Activated CD8-positive, alpha-beta T cell treated with anti-CD3 and anti-CD28 coated beads for 36 hours (primary cell): ENCODE measurements at regions not wholly inside any gene's neighbourhood (a gene's known extent, or its start where the extent isn't known, plus 50 kb on each side); places are given as distances from the start of the nearest gene placed in this dataset.

Experiments
- ATAC-seq: fragments of 200-7000 bp; cut with Tn5 transposase; one replicate; pipeline ENCODE4 v1.10.0; 2021; ENCODE audit warnings: mild to moderate bottlenecking, moderate library complexity
- CTCF ChIA-PET: fragments of 350-600 bp; sonication (Branson Sonifier 250); formaldehyde crosslinking; loops from one replicate; lab custom pipeline; 2021; ENCODE audit warnings: antibody characterized with exemption; lab: Charles Lee
- POLR2A ChIA-PET: fragments of 350-600 bp; sonication (Branson Sonifier 250); formaldehyde crosslinking; loops from one replicate; lab custom pipeline; 2021; ENCODE audit warnings: antibody characterized with exemption; lab: Charles Lee
- DNase-seq: peaks from one replicate; pipeline ENCODE4 v3.0.0-alpha.2; 2020
- H3K27ac Mint-ChIP-seq: one replicate; pipeline ENCODE4 v1.8.0; 2021; ENCODE audit warnings: mild to moderate bottlenecking, mixed read lengths
- H3K27me3 Mint-ChIP-seq: one replicate; pipeline ENCODE4 v1.8.0; 2021; ENCODE audit warnings: mixed read lengths
- H3K36me3 Mint-ChIP-seq: one replicate; pipeline ENCODE4 v1.8.0; 2021; ENCODE audit warnings: low read depth, mixed read lengths
- H3K4me1 Mint-ChIP-seq: one replicate; pipeline ENCODE4 v1.8.0; 2021; ENCODE audit warnings: low read depth, mixed read lengths
- H3K4me3 Mint-ChIP-seq: one replicate; pipeline ENCODE4 v1.8.0; 2021; ENCODE audit warnings: mild to moderate bottlenecking, moderate library complexity, mixed read lengths
- H3K9me3 Mint-ChIP-seq: one replicate; pipeline ENCODE4 v1.8.0; 2021; ENCODE audit warnings: mixed read lengths
- intact Hi-C: fragments of 100-400 bp; cut with micrococcal nuclease; formaldehyde crosslinking; loops from one replicate; pipeline ENCODE4 v1.10.0; 2022
- TF ChIP-seq, protein P1 (sequence below): fragments of 200-600 bp; IDR thresholded peaks from one replicate; pipeline ENCODE4 v1.8.0; 2022; ENCODE audit warnings: antibody characterized with exemption, mild to moderate bottlenecking

DNA sequence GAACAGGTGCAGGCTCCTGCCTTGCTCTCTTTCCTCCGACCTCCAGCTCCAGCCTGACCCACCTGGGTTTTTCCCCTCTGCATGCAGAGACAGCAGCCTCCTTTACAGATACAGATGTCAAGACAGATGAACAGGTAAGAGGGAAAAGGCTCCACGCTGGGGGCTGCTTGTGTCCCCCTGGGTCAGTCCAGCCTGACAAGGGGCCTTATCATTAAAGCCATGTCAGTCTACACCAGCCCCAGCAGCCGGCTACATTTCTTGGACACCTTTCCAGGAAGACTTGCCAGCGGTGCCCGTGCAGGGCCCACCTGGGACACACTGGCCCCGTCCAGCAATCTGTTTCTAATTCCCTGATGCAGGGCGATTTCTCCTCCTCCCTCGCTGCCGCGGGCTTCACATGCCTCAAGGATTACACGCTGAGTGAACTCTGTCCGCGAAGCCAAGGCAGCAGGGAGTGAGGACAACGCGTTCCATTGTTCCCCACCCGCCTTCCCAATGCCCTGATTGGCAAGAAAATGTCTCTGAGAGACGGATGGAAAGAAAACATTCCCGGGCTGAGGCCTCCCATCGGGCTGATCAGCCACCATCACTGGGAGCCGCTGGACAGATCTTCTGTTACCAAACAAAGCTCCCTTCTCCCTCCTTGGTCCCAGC is 184.7 kb downstream of the C16orf95 start:
- H3K4me1 Mint-ChIP-seq = no peaks in the 10 kb centered on the region
- ChIA-PET CTCF (no interaction called here), POLR2A (interaction anchor here (0.6 kb wide), 1 partner anchor 10 kb away, joined by 3 read pairs; no protein-coding TSS in a partner anchor)
- no peak overlapping the region for H3K27ac Mint-ChIP-seq
- no peak overlapping the region for H3K4me3 Mint-ChIP-seq
- peaks cover 2% of the 10 kb centered on the region for H3K9me3 Mint-ChIP-seq
- TF ChIP-seq, protein P1, sequence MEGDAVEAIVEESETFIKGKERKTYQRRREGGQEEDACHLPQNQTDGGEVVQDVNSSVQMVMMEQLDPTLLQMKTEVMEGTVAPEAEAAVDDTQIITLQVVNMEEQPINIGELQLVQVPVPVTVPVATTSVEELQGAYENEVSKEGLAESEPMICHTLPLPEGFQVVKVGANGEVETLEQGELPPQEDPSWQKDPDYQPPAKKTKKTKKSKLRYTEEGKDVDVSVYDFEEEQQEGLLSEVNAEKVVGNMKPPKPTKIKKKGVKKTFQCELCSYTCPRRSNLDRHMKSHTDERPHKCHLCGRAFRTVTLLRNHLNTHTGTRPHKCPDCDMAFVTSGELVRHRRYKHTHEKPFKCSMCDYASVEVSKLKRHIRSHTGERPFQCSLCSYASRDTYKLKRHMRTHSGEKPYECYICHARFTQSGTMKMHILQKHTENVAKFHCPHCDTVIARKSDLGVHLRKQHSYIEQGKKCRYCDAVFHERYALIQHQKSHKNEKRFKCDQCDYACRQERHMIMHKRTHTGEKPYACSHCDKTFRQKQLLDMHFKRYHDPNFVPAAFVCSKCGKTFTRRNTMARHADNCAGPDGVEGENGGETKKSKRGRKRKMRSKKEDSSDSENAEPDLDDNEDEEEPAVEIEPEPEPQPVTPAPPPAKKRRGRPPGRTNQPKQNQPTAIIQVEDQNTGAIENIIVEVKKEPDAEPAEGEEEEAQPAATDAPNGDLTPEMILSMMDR = no peak
- H3K27me3 Mint-ChIP-seq = no peaks in the 10 kb centered on the region
- intact Hi-C loops = no loop called here
- no peak for ATAC-seq
- DNase-seq = no peak
- H3K36me3 Mint-ChIP-seq = no peaks in the 10 kb centered on the region

DNA sequence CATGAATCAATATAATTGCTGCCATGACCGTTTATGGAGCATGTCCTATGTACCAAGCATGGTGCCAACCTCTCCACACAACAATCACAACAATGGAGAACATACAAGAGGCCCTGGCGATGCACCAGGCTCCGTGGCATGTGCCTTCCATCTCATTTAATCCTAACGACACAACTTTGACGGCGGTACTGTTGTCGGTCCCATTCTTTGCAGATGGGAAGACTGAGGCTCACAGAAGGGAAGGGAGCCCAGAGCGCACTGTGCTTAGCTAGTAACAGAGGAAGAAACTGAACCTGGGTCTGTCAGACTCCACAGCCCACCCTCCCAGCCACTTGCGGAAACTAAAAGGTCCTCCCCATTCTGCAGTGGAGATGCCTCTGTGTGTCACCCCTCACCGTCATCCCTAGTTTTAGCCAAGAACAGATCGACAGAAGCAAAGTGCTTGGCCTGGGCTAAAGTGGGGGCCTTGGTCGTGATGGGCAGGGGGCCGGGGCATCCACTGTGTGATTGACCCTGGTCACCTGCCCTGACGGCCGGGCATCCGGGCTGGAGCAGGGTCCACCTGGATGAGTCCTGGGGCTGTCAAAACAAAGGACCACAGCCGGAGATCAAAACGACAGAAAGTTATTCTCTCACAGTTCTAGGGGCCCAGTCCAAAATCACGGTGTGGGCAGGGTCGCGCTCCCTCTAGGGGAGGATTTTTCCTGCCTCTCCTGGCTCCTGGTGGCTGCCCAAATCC is 183.9 kb downstream of the C16orf95 start:
- ATAC-seq = no peak
- TF ChIP-seq, protein P1 = no peak
- H3K9me3 Mint-ChIP-seq = peaks cover 2% of the 10 kb centered on the region
- no peaks in the 10 kb centered on the region for H3K4me1 Mint-ChIP-seq
- H3K27ac Mint-ChIP-seq = no peak overlapping the region
- ChIA-PET POLR2A (interaction anchor here (0.6 kb wide), 1 partner anchor 9 kb away, joined by 3 read pairs; no protein-coding TSS in a partner anchor), CTCF (no interaction called here)
- no peak overlapping the region for H3K4me3 Mint-ChIP-seq
- intact Hi-C loops = no loop called here
- no peak for DNase-seq
- H3K27me3 Mint-ChIP-seq = no peaks in the 10 kb centered on the region
- H3K36me3 Mint-ChIP-seq = no peaks in the 10 kb centered on the region

DNA sequence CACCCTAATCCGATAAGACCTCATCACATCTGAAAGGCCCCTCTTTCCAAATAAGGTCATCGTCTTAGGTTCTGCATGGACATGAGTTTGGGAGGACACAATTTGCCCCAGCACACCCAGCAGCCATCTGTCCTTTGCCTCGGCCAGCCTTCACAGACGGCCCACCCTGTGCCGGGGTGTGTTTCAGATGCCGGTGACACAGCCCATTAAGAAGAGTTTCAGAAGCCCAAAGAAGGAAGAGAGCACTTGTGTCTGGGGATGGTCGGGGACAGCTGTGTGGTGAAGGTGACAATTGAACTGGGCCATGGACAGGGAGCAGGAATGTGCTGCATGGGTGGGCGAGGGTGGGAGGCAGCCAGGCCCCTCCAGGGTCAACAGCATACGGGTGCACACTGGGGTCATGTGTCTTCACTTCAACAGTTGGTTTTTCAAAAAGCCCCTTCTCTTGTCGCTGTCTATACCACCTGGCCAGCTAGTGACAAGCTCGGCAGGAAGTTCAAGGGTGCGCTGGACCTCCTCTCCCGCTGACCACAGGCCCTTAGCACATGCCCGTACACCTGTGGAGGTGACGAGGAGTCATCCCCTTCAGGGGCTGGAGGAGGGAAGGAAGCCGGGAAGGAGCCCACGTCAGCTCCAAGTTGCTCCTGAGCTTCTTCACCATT is 183.1 kb downstream of the C16orf95 start:
- POLR2A ChIA-PET = no interaction called here
- TF ChIP-seq, protein P1 = no peak
- CTCF ChIA-PET = no interaction called here
- Mint-ChIP-seq H3K4me3 (no peak overlapping the region), H3K36me3 (no peaks in the 10 kb centered on the region), H3K9me3 (peaks cover 2% of the 10 kb centered on the region), H3K27me3 (no peaks in the 10 kb centered on the region), H3K27ac (no peak overlapping the region), H3K4me1 (no peaks in the 10 kb centered on the region)
- ATAC-seq (no peak), DNase-seq (no peak)
- intact Hi-C loops = no loop called here

DNA sequence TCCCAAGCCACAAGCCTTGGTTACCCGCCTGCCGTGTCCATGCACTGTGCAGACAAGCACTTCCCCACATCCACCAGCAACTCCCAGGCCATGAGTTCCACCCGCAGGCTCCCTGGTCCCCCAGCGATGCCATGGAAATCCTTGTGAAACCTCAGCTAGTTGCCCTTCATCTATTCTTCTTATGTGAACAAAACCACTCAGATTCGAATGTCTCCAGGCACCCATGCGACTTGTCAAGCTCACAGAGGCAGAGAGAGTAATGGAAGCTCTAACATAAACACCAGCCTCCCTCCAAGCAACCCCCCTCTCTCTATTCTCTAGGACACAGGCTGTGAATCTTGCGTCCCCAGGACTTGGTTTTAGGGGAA is 182.6 kb downstream of the C16orf95 start:
- no peaks in the 10 kb centered on the region for H3K27me3 Mint-ChIP-seq
- no peaks in the 10 kb centered on the region for H3K36me3 Mint-ChIP-seq
- no peaks in the 10 kb centered on the region for H3K4me1 Mint-ChIP-seq
- H3K27ac Mint-ChIP-seq = no peak overlapping the region
- ATAC-seq (no peak), DNase-seq (no peak)
- POLR2A ChIA-PET = no interaction called here
- CTCF ChIA-PET = no interaction called here
- intact Hi-C loops = no loop called here
- H3K4me3 Mint-ChIP-seq = no peak overlapping the region
- H3K9me3 Mint-ChIP-seq = no peaks in the 10 kb centered on the region
- TF ChIP-seq, protein P1 = no peak
